ENCODE measurements at regions not wholly inside any gene's neighbourhood (a gene's known extent, or its start where the extent isn't known, plus 50 kb on each side); places are given as distances from the start of the nearest gene placed in this dataset.

DNA sequence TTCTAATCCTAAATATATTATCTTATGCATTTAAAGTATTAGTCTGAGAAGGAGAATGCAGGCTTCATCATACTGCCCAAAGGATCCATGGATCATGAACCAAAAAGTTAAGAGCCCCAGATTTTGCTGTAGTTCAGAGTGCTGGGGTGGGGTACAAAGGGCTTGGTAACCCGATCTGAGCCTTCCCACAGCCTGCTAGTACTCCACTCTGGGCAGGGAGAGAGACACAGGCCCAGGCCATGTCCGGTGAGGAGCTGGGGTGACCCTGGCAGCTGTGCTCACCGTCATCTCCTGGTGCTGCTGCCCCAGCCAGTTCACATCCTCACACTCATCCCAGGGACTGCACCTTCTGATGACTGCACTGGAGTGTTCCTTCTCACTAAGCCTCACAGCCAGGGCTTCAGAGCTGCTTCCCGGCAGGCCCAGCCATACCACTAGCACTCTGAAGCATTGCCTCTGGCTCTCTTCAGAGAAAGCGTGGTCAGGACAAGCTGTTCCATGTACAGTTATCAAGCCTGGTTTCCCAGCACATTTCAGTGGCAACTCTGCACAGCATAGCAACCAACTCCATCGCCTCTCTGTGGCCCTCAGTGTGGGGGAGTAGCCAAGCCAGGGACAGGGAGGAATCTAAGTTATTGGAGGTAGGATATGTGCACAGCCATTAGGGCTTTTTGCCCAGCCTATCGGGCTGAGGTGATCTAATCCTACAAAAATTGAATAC is 189.0 kb upstream of the CTAGE1 start:
- no peak for DNase-seq (ENCODE audit: low spot score)
- peaks cover 2% of the 10 kb centered on the region for H3K27me3 Mint-ChIP-seq (ENCODE audit: insufficient read depth)
- no peak overlapping the region for H3K4me3 Mint-ChIP-seq
- H3K27ac Mint-ChIP-seq = no peak overlapping the region
- H3K9me3 Mint-ChIP-seq = no peaks in the 10 kb centered on the region
- intact Hi-C loops (cut with micrococcal nuclease) = no loop called here
- no peaks in the 10 kb centered on the region for H3K4me1 Mint-ChIP-seq (ENCODE audit: low read depth)
- H3K36me3 Mint-ChIP-seq (ENCODE audit: low read depth) = no peaks in the 10 kb centered on the region

DNA sequence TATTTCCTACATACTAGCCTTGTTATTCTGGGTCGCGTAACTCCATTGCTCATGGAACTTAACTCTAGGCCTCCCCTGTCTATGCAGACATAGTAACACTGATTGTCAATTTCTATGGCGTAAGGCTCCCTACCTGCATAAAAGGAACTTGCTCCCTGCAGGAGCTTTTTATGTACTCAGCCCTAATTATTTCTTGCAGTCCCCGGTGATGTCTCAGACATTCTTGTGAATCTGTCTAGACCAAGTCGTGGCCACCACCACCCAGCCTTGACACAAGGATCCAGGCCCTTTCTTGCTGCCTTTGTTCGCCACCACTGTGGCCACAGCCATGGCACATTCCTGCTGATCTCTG is 189.5 kb upstream of the CTAGE1 start:
- Mint-ChIP-seq H3K9me3 (no peaks in the 10 kb centered on the region), H3K36me3 (ENCODE audit: low read depth) (no peaks in the 10 kb centered on the region), H3K4me3 (no peak overlapping the region), H3K27me3 (ENCODE audit: insufficient read depth) (no peaks in the 10 kb centered on the region), H3K4me1 (ENCODE audit: low read depth) (no peaks in the 10 kb centered on the region), H3K27ac (no peak overlapping the region)
- intact Hi-C loops (cut with micrococcal nuclease) = no loop called here
- DNase-seq (ENCODE audit: low spot score) = no peak

DNA sequence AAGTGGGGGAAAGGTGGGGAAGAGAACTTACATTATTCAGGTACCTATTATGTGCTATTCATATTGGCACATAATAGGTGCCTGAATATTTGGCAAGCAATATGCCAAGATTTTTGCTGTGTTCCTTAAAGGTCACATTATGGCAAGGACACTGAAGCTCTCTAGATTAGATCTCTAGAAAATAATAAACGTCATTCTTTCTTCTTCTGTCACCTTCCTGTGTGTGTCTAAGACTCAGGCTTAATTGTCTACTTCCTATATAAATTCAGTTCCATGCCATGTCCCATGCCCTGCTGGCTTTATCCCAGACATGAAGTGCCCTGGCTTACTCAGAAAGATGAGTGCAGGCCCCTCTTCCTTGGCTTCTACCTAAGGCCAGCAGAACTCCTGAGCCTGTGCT is 191.1 kb upstream of the CTAGE1 start:
- no peak for DNase-seq (ENCODE audit: low spot score)
- no peak overlapping the region for H3K27ac Mint-ChIP-seq
- no peaks in the 10 kb centered on the region for H3K9me3 Mint-ChIP-seq
- H3K4me1 Mint-ChIP-seq (ENCODE audit: low read depth) = no peaks in the 10 kb centered on the region
- no peak overlapping the region for H3K4me3 Mint-ChIP-seq
- intact Hi-C loops (cut with micrococcal nuclease) = no loop called here
- peaks cover 2% of the 10 kb centered on the region for H3K27me3 Mint-ChIP-seq (ENCODE audit: insufficient read depth)
- no peaks in the 10 kb centered on the region for H3K36me3 Mint-ChIP-seq (ENCODE audit: low read depth)

DNA sequence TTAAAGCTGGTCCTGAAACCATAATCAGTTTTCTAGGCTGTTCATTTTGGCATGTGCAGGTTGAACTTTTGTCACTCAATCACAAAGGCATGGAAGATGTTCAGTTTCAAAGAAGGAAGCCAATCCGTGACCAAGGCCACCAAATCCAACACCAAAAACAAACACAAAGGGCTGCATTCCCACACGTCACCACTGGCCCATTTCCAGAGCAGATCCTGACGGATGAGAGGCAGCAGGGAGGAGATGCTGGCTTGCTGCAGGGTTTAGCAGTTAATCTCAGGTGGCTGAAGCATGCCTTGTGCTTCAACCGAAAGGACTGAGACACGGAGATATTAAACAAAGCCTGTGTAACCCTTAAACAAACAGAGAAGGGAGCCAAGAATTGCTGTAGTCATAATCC is 191.9 kb upstream of the CTAGE1 start:
- no peak overlapping the region for H3K27ac Mint-ChIP-seq
- H3K27me3 Mint-ChIP-seq (ENCODE audit: insufficient read depth) = peaks cover 2% of the 10 kb centered on the region
- intact Hi-C loops (cut with micrococcal nuclease) = no loop called here
- H3K4me1 Mint-ChIP-seq (ENCODE audit: low read depth) = no peaks in the 10 kb centered on the region
- DNase-seq (ENCODE audit: low spot score) = no peak
- no peaks in the 10 kb centered on the region for H3K9me3 Mint-ChIP-seq
- no peaks in the 10 kb centered on the region for H3K36me3 Mint-ChIP-seq (ENCODE audit: low read depth)
- no peak overlapping the region for H3K4me3 Mint-ChIP-seq

GRCh38 chr18:22613058-22613690 is 195.5 kb upstream of the CTAGE1 start:
- no peak for DNase-seq (ENCODE audit: low spot score)
- Mint-ChIP-seq H3K27me3 (ENCODE audit: insufficient read depth) (peaks cover 2% of the 10 kb centered on the region), H3K36me3 (ENCODE audit: low read depth) (no peaks in the 10 kb centered on the region), H3K9me3 (peaks cover 5% of the 10 kb centered on the region), H3K4me1 (ENCODE audit: low read depth) (no peaks in the 10 kb centered on the region), H3K4me3 (no peak overlapping the region), H3K27ac (no peak overlapping the region)
- intact Hi-C loops (cut with micrococcal nuclease) = no loop called here

GRCh38 chr18:22613788-22614187 is 196.1 kb upstream of the CTAGE1 start:
- no peak overlapping the region for H3K27ac Mint-ChIP-seq
- no peak for DNase-seq (ENCODE audit: low spot score)
- H3K4me3 Mint-ChIP-seq = no peak overlapping the region
- H3K9me3 Mint-ChIP-seq = peaks cover 5% of the 10 kb centered on the region
- intact Hi-C loops (cut with micrococcal nuclease) = no loop called here
- H3K36me3 Mint-ChIP-seq (ENCODE audit: low read depth) = no peaks in the 10 kb centered on the region
- H3K27me3 Mint-ChIP-seq (ENCODE audit: insufficient read depth) = peaks cover 2% of the 10 kb centered on the region
- H3K4me1 Mint-ChIP-seq (ENCODE audit: low read depth) = no peaks in the 10 kb centered on the region

DNA sequence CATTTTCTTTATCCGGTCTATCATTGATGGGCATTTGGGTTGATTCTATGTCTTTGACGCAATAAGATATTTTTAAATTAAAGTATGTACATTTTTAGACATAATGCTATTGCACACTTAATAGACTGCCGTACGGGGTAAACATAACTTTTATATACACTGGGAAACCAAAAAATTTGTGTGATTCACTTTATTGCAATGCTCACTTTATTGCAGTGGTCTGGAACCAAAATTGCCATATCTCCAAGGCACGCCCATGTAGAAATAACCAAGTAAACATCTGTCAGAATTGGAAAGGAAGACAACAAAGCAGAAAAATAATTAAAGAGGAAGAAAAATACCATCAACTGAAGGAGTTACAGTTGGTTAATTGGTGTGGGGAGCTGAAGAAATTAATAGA is 205.8 kb upstream of the CTAGE1 start:
- H3K27me3 Mint-ChIP-seq (ENCODE audit: insufficient read depth) = no peaks in the 10 kb centered on the region
- H3K4me3 Mint-ChIP-seq = no peak overlapping the region
- intact Hi-C loops (cut with micrococcal nuclease) = no loop called here
- H3K9me3 Mint-ChIP-seq = peaks cover 6% of the 10 kb centered on the region
- no peak overlapping the region for H3K27ac Mint-ChIP-seq
- no peaks in the 10 kb centered on the region for H3K36me3 Mint-ChIP-seq (ENCODE audit: low read depth)
- no peaks in the 10 kb centered on the region for H3K4me1 Mint-ChIP-seq (ENCODE audit: low read depth)
- DNase-seq (ENCODE audit: low spot score) = no peak

- Mint-ChIP-seq H3K4me3 (no peak overlapping the region), H3K27ac (no peak overlapping the region), H3K27me3 (ENCODE audit: insufficient read depth) (no peaks in the 10 kb centered on the region), H3K4me1 (ENCODE audit: low read depth) (no peaks in the 10 kb centered on the region), H3K9me3 (peaks cover 6% of the 10 kb centered on the region), H3K36me3 (ENCODE audit: low read depth) (no peaks in the 10 kb centered on the region)
- intact Hi-C loops (cut with micrococcal nuclease) = no loop called here
- DNase-seq (ENCODE audit: low spot score) = no peak
Measured at GRCh38 chr18:22624176-22624575, 206.5 kb upstream of the CTAGE1 start.

DNA sequence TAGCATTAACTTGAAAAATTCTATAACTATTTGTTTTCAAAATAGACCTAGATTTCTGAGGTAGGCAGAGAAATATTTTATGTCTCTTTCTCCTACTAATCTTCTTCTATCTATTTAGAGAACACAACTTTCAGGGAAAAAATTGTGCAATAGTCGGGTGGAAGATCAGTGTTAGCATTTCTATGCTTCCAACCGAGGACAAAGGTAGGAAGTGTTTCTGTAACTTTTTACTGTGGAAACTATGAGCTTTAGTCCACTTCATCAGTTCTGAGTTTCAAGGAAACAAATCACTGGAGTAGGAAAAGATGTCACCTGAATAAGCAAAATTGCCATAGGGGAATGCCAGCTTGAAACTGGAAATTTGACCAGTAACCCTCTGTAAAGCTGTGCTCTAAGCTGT is 207.7 kb upstream of the CTAGE1 start:
- Mint-ChIP-seq H3K4me1 (ENCODE audit: low read depth) (no peaks in the 10 kb centered on the region), H3K9me3 (peaks cover 6% of the 10 kb centered on the region), H3K4me3 (no peak overlapping the region), H3K36me3 (ENCODE audit: low read depth) (no peaks in the 10 kb centered on the region), H3K27ac (no peak overlapping the region), H3K27me3 (ENCODE audit: insufficient read depth) (no peaks in the 10 kb centered on the region)
- intact Hi-C loops (cut with micrococcal nuclease) = no loop called here
- no peak for DNase-seq (ENCODE audit: low spot score)

DNA sequence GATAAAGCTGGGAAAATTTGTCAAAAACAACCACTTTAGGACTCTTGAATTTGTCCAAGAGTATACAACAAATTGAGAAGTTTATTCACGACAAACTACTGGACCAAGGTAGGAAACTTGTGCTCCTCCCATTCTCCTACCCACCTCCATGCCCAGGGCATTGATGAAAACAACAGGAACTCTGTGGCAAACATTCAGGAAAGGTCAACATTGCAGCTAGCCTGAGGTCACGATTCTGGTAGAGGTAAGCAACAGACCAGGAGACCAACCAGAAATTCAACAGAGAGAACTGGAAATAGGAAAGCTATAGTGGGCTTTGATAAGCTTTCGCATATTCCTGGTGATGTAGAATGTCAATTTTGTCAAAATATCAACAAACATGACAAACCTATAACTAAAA is 209.1 kb upstream of the CTAGE1 start:
- Mint-ChIP-seq H3K9me3 (peaks cover 6% of the 10 kb centered on the region), H3K36me3 (ENCODE audit: low read depth) (no peaks in the 10 kb centered on the region), H3K4me1 (ENCODE audit: low read depth) (no peaks in the 10 kb centered on the region), H3K27me3 (ENCODE audit: insufficient read depth) (no peaks in the 10 kb centered on the region), H3K27ac (no peak overlapping the region), H3K4me3 (no peak overlapping the region)
- no peak for DNase-seq (ENCODE audit: low spot score)
- intact Hi-C loops (cut with micrococcal nuclease) = no loop called here

DNA sequence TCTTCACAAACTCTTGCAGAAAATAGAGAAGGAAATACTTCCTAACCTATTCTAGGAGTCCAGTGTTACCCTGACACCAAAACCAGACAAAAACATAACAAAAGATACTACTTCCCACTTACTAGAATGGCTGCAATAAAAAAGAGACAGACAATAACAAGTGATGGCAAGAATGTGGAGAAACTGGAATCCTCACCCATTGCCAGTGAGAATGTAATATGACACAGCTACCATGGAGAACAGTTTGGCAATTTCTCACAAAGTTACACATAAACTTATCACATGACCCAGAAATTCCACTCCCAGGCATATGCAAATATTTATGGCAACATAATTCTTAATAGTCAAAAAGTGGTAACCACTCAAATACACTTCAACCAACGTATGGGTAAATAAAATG is 209.8 kb upstream of the CTAGE1 start:
- intact Hi-C loops (cut with micrococcal nuclease) = no loop called here
- Mint-ChIP-seq H3K9me3 (peaks cover 3% of the 10 kb centered on the region), H3K27ac (no peak overlapping the region), H3K36me3 (ENCODE audit: low read depth) (no peaks in the 10 kb centered on the region), H3K4me1 (ENCODE audit: low read depth) (no peaks in the 10 kb centered on the region), H3K4me3 (no peak overlapping the region), H3K27me3 (ENCODE audit: insufficient read depth) (no peaks in the 10 kb centered on the region)
- no peak for DNase-seq (ENCODE audit: low spot score)

DNA sequence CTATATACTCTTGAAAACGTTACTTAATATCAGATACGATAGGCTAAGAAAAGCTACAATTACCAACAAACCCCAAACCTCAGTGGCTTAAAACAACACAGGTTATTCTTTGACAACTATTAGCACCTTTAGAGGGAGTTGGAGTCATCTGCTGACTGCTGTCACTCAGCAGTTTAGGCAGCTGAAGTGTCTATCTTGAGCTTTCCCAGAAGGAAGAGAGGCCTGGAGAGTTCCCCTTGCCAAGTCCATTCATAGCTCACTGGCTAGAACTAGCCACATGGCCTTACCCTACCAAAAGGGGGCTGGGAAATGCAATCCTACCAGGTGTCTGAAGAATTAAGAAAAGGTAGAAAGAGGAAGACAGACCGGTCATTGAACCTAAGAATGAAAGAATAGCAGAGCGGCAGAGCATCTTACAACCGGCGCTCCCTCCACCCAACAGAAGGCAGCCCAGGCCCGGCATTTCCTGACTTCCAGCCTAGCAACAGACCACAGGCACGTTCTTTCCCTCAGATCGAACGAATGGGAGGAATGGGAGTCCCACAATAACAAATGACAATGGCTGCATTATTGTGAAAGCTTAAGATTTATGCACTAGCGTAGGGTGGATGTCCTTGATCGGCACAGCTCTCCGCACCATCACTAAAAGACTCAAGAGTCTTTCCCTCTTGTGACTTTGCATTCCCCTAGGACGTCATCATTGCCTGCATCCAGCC is 211.2 kb upstream of the CTAGE1 start:
- no peaks in the 10 kb centered on the region for H3K27me3 Mint-ChIP-seq (ENCODE audit: insufficient read depth)
- H3K36me3 Mint-ChIP-seq (ENCODE audit: low read depth) = no peaks in the 10 kb centered on the region
- DNase-seq (ENCODE audit: low spot score) = no peak
- no peaks in the 10 kb centered on the region for H3K9me3 Mint-ChIP-seq
- H3K4me3 Mint-ChIP-seq = no peak overlapping the region
- H3K27ac Mint-ChIP-seq = no peak overlapping the region
- intact Hi-C loops (cut with micrococcal nuclease) = no loop called here
- no peaks in the 10 kb centered on the region for H3K4me1 Mint-ChIP-seq (ENCODE audit: low read depth)

DNA sequence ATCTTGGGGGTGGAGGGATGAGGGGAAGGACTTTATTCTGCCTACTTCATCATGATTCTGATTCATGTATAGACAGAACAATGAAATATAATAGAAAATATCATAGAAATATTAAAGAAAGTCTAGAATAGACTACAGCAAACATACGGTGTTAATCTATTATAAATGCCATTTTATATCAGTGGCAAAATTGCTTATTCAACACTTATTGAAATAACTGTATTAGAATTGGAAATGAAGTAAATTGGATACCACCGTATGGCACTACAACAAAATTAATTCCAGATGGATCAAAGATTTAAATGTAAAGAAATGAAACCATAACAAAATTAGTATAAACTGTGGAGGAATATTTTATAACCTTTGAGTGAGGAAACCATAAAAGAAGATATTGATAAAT is 213.3 kb upstream of the CTAGE1 start:
- Mint-ChIP-seq H3K4me3 (no peak overlapping the region), H3K27ac (no peak overlapping the region), H3K4me1 (ENCODE audit: low read depth) (no peaks in the 10 kb centered on the region), H3K27me3 (ENCODE audit: insufficient read depth) (no peaks in the 10 kb centered on the region), H3K9me3 (peaks cover 2% of the 10 kb centered on the region), H3K36me3 (ENCODE audit: low read depth) (no peaks in the 10 kb centered on the region)
- no peak for DNase-seq (ENCODE audit: low spot score)
- intact Hi-C loops (cut with micrococcal nuclease) = no loop called here

Data from activated T-helper 1 cell treated with anti-CD3 and anti-CD28 coated beads, Interleukin-12 subunit alpha, Interleukin-12 subunit beta, Interleukin-2, Interleukin-4 antibody, amounts not matched to agents 30 ng/mL and 10 ng/mL and 1 ng/mL, durations not matched to agents 14 hours and 24 hours and 36 hours (primary cell).